AG08395 (cell line): ENCODE measurements at regions not wholly inside any gene's neighbourhood (a gene's known extent, or its start where the extent isn't known, plus 50 kb on each side); places are given as distances from the start of the nearest gene placed in this dataset.

ENCODE experiments used
- DNase-seq: peaks from one replicate; pipeline ENCODE4 v3.0.0; 2012; ENCODE audit warnings: mixed read lengths, low spot score

DNA sequence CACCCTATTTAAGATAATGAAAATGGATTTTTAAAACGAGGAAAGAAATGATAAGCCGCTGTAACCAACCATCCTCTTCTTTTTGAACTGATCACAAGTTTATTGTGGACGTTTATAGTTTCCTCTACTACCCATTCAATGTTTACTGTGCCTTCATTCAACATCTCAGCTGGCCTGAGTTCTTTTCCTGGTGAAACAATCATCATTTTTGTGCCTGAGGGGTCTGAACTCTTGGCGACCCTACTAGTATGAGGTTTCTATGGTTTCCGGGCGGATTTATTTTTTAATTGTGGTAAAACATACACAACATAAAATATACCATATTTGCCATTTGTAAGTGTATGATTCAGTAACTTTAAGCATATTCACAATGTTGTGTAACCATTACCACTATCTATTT lies 100.7 kb downstream of the SPRY1 start:
- DNase-seq, result no peak

DNA sequence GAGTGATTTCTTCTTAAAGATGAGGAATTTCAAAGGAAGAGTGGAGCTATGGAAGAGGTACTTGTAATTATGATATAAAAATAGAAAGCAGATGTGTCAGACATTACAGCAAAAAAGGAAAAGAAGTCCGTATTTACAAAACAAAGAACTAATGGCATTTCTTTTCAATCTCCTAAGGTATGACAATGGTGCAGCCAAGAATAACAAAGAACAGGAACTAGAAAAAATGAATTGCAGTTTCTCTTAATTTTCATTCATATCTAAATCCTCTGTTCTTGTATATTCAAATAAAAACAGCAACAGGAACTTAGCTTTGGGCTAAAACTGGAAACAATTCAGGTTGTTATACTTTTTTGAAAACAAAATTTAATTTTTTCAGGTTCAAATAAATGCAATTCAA lies 105.1 kb downstream of the SPRY1 start:
- DNase-seq, result no peak

DNA sequence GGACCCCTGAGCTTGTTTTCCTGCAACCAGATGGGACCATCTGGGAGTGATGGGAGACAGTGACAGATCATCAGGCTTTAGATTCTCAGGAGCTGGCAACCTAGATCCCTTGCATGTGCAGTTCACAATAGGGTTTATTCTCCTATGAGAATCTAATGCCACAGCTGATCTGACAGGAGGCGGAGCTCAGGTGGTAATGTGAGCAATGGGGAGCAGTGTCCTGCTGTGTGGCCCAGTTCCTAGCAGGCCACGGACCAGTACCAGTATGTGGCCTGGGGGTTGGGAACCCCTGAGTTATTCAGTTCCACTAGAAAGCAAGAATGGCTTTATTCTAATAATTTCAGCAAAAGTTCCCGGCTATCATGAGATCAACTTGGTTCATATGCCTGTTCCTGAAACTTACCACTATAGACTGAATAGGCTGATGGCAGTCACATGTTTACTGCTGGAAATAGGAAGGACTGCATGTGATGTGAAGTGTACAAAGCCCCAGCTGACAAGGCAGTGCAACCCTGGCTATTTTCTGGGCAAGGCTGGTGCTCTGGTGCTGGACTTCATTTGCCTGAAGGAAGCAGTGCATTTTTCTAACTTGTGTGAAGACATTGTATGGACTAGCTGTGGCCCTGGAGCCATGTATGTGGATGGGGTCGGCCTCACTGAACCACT lies 107.2 kb downstream of the SPRY1 start:
- no peak for DNase-seq

DNA sequence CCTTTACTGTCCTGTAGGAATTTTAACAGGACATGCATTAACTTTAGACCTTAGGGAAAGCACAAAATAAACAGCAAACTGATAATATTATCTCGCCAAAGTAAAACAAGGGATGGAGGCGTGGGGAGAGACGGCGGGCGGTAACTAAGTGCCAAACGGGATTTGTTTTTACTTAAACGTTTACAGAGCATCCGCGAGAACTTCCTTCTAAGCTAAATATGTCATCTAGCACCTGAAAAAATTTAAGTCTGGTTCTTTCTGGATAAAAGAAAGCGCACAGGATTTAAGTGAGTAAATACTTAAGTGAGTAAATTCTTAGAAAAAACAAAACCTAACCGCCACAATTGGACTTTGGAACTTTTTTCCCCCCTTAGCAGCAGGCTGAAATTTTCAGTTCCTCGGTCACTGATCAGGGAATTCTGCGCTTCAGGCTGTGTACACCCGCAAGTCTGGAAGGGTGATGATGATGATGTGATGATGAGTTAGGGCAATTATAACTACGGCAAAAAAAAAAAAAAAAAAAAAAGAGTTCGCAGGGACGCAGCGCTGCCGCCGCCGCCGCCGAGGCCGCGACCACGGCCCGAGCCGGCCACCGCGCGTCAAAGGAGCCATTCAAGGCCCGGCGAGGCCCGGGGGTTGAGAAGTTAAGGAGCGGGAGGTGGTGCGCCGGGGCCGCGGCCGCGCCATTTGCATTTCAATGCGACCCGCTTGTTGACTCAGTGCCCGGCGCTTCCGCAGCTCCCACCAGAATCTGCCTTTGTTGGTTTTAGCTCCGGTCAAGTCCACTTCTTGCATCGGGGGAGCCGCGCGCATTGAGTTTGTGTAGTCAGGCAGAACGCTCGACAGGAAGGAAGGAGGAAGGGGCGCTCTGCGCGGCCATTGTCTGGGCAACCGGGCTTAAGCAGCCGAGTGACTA lies 108.8 kb downstream of the SPRY1 start:
- peak; percentile 22 for DNase-seq

DNA sequence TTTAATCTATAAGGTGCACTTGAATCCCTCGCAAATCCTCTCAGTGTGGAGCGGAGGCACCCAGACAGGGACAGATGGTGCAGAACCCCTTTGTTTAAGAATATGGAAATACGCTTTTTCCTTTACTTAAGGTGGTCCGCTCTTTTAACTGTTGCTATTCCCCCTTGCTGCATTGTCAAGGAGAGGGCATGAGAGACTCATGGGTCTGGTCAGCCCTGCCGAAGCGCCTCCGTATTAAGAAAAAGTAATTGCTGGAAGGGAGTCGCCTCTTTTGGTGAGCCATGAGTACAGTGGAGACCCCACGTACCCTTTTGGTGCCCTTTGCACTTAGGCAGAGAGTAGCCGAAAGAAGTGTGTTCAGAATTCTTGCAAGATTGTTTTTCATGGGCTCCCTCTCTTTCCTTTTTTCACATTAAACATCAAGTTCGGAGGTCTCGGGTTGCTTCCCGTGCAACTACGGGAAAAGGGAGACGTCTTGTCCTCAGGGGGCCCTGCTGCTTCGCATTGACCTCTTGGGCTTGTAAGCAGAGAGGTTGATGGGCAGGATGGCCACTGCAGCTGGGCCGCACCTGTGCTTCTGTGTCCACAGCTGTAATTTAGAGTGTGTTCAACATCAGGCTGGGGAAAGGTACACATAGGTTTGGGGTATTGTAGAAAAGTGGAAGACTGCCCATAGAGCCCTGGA lies 109.6 kb downstream of the SPRY1 start:
- DNase-seq, result no peak

DNA sequence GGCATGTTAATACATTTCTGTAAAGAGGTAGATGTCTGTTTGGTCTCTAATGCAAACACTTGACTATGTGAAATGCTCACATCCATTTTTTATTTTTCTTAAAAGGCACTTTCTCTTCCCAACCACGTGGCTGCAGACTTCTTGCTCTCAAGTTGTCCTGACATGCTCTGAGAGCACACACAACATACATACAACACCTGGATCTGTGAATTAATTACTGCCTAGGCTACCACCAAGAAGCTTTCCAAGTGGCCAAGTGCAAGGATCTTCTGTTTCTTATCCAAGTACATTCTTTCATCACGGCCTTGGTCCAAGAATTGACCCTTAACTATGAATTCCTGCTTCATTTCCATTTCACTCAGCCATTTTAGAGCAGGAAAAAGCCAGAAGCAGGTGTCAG lies 110.8 kb downstream of the SPRY1 start:
- no peak for DNase-seq

DNA sequence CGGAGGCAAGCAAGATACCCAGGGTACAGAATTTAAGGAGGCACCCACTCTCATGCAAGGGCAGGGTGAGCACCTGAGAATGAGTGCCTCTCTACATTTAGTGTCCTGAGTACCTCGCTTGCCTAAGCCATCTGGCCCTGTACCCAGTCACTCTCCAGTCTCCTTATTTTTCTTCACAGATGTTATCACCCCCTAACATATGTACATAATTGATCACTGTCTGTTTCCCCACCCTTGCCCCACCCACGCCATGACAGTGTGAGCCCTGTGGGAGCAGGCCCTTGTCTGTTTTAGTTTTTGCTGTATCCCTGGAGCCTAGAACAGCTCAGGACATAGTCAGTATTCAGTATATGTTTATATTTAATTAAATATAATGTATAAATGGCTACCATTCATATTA lies 113.6 kb downstream of the SPRY1 start:
- DNase-seq, result no peak

DNA sequence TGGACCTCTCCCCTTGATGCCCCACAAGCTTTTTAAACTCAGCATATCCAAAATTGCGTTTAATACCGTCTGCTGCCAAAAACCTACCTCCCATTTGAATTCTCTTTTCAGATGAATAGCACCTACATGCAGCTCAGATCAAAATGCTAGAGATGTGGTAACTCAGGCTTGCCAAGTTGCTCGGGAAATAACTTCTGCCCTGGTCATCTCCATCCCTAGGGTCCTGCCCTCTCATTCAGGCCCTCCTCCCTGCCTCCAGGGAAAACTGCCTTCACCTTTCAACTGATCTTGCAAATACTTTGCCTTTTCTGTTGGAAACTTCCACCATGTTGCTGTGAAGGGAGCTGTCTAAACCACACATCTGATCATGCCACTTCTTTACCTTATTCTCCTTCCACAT lies 114.1 kb downstream of the SPRY1 start:
- DNase-seq, result no peak

DNA sequence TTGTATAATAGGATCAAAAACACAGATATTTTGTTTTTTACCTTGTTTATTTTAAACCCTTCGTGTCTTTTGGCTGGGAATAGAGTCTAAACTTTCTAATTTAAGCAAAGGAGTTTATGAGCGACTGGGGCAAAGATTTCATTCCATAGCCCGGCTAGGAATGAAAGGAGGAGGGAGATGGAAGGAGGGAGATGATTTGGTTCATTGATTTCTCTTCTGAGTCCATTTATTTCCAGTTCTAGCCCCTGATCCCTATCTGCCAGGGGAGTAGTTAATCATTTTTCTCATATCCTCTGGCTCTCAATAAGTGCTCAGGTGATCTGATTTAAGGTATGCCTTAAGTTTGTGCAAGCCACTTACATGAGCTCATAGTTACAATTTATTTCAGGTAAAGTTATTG lies 120.0 kb downstream of the SPRY1 start:
- no peak for DNase-seq

DNA sequence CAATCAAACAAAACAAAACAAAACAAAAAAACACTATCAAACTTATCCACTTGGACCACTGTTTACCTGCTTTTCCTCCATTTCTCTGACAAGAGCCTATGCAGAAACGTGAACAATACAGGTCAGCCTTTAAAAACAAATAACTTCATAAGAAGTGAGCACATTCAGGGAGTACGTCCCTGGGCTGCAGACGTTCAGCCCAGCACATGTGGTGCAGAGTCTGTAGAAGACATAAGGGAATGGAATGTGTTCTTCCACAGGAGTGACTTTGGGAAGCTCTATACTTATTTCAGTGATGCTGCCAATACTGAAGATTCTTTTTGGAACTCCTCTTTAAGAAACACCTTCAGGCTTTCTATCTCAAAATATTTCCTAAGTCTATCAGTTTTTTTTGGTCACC lies 120.6 kb downstream of the SPRY1 start:
- DNase-seq, result no peak

DNA sequence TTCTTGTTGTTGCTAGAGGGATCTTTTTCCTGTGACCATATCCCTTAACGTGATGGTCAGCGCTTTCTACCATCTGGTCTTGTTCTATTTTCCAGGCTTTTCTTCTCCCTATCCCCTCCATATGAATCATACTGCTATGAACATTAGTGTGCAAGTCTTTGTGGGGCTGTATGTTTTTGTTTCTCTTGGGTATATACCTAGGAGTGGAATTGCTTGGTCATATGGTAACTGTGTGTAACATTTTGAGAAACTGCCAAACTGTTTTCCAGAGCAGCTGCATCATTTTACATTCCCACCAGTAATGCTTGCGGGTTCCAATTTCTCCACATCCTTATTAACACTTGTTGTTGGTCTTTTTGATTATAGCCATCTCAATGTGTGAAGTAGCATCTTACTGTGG lies 121.4 kb downstream of the SPRY1 start:
- DNase-seq, result no peak

DNA sequence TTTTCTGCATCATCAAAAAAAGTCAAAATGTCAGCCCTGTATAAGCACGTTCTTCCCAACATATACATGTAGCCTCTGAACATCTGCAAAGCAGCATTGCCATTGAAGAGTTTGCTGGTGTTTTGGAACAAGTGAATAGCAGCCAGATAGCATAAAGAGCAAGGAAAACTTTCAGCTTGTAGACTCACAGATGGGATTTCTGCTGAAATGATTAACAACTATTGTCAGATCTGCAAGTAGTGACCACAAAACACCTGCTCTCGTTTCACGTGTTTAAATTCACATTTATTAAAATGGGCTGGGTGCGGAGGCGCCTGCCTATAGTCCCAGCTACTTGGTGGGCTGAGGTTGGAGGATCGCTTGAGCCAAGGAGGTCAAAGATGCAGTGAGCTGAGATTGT lies 123.7 kb downstream of the SPRY1 start:
- no peak for DNase-seq

DNA sequence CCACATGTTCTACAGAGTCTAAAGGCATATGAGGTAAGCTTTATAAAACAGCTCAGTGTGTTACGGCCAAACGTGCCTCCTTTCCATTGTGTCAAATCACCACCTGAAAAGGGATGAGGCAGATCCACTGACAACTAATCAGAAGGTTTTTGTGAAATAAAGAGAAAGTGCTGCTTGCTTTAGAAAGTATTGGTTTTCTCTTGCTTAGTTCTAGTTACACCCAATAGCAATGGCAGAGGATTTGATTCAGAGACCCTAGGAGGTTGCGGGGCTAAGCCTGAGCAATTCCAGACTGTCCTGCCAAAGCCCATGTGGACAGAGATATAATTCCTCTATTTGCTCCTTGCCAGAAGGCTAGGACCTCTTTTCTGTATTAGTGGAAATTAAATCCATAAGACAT lies 125.5 kb downstream of the SPRY1 start:
- no peak for DNase-seq

DNA sequence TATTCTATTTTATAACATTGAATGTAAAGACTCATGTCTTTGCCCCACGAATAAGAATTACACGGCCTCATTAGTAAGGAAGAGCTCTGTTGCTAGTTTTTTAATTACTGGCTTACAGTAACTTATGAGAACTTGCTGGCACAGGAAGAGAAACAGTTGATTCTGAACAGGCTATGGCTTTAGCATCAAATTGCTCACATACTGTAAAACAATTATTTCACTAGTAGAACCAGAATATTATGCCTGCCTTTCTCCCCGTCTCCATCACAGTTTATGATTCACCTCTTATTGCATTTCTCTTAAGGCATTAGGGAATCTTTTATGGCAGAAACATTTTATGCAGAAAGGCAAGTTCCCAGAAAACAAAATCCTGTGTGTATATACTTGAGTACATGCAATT lies 126.1 kb downstream of the SPRY1 start:
- no peak for DNase-seq

DNA sequence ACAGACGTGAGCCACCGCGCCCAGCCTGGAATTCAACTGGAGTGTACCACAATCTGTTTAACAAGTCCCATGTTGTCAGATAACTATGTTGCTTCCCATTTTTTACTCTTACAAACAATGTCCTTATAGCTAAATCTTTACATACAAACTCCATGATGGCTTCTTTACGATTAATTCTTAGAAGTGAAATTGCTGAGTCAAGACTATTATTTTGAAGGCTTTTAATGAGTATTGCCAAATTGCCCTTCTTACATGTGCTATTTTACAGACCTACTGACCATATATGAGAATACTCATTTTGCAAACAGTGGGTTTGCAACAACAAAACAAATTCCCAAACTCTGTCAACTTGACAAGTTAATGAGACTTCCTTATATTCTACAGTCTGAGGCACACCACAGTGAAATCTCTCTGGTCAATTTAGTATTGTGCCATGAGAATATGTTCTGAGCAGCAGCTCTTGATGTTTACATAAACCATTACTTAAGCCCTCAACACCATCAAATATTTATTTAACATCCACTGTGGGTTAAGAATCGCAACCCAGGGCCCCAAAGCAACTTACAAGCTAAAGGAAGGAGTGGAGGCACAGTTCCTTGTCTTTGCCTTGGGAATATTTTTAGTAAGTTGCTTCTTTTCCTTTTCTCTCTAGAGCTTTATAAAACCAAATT lies 128.5 kb downstream of the SPRY1 start:
- no peak for DNase-seq

DNA sequence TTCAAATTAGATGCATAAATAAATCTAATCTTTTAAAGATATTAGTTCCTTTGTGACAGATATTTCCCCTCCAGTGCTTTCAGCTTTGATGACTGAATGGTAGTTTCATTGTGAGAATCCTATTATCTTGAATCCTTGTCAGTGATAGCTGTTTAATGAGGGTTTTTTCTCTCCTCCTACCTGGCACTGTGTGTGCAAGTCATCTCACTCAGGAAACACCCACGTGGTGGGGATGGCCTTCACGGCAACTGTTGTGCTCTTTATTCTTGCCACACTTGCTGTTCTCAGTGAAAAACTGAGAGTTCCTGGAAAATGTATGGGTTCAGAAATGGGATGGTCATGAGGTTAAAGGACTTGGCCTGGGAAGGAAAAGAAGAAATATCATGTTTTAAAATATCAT lies 129.9 kb downstream of the SPRY1 start:
- no peak for DNase-seq

DNA sequence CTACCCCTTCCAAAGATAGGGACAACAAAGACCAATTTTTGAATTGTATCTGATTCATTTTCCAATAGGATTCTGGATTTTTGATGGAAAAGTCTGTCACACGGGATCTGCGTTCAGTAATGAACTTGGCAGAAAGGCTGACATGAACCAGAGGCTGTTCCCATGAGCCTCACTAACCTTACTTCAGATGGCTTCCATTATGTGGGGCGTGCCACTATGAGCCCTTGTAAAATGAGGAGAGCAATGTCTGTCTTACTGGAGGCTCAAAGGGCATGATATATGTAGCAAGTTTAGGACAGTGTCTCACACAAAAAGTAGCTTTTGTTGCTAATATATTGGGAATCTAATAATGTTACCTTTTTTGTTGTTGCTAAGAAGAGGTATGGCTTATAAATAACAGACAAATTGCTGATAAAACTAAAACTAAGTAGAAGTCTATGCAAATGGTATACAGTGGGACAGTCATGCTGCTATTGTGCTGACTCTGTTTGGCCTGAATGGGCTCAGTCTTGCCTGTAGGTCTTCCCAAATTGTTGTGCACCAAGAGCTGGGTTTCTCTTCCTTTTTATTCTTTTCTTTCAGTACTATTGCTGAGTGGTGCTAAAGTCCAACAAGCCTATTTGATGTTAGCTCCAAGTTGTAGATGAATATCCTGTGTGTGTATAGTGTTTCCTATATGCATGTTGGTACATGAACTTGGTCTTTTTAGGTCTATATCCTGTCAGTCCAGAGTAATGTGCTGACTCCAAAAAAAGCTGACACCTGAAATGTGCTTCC lies 132.1 kb downstream of the SPRY1 start:
- DNase-seq, result no peak

DNA sequence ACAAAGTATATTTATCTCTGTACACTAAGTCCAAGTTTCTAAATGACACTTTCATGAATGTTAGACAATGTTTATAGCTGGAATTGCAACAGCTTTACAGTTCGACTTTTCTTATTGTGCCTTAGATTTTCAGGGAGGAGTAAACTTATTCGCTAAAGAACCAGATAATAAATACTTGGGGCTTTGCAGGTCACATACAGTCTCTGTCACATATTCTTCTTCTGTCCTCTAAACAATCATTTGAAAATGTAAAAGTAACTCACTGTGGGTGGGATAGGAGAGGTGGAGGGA lies 132.6 kb downstream of the SPRY1 start:
- no peak for DNase-seq

DNA sequence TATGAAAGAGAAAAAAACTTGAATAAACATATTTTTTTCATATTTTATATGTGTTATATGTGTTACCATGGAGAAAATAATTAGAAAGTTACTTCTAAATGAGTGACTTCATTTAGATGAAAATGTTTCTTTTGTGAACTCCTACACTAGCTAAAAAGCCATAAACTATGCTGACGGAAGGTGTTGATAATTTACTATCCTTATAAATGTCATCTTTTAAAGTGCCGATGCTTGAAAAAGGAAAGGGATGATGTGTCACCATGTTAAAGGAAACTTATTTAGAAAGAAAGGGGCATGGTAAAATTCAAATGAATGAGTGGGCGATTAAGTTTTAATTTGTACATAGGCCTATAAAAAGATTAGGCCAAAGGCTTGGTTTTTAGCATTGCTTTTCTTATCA lies 133.8 kb downstream of the SPRY1 start:
- DNase-seq, result no peak

DNA sequence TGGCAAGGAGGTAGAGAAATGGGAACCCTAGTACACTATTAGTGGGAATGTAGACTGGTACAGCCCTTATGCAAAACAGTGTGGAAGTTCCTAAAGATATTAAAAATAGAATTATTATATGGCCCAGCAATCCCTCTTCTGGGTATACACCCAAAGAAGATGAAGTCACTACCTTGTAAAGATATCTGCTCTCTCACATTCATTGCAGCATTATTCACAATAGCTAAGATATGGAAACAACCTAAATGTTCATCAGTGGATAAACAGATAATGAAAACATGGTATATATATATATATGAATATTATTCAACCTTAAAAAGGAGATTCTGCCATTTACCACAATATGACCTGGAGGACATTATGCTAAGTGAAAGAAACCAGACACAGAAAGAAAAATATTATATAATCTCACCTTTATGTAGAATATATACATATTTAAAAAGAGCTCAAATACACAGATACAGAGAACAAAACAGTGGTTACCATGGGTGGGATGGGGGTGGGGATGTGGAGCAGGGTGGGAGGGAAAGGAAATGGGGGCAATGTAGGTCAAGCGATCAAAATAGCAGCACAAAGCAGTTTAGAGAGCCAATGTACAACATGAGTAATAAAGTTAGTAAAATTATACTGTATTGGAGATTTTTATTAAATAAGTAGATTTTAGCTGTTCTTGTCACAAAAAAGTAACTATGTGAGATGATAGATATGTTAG lies 138.6 kb downstream of the SPRY1 start:
- DNase-seq, result no peak

DNA sequence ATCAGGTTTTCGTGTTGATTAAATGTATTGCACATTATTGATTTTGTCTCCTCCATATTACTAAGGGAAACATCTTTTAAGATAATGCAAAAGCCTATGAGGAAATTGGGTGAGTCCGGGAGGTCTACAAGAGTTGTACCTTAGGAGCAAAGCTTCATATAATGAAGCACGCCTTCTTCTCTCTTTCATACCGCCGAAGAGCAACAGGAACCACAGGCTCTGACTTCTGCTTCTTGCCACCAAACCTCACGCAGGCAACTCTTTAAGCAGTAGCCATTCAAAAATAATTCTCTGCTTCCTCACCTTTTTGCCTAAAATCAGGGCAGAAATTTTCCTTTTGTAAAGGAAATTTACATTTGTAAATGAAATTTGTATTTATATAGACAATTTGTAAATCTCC lies 139.6 kb downstream of the SPRY1 start:
- DNase-seq, result no peak
